AG09309 (cell line): ENCODE measurements at regions not wholly inside any gene's neighbourhood (a gene's known extent, or its start where the extent isn't known, plus 50 kb on each side); places are given as distances from the start of the nearest gene placed in this dataset.
"Not testable (repeated sequence)": the region's sequence is repeated elsewhere in the genome, so short reads cannot be mapped to it uniquely, and the experiment has no call there.

ENCODE experiments used
- DNase-seq: peaks from one replicate; pipeline ENCODE4 v3.0.0-alpha.2; 2010; ENCODE audit warnings: low read depth
- H3K4me3 ChIP-seq: 2 replicates; pipeline ENCODE4 v1.5.1; 2011; ENCODE audit warnings: mild to moderate bottlenecking, low read depth, low read length, moderate library complexity; ENCODE audit not compliant: control insufficient read depth
- CTCF ChIP-seq: IDR thresholded peaks from 2 replicates; pipeline ENCODE4 v1.5.1; 2011; ENCODE audit warnings: mild to moderate bottlenecking, low read depth, low read length, inconsistent platforms; ENCODE audit not compliant: insufficient read depth, control insufficient read depth; ENCODE audit errors: missing control alignments

- no peak for TF ChIP-seq CTCF
- DNase-seq: no peak
- H3K4me3 ChIP-seq: no peak overlapping the region
These were observed 238.6 kb downstream of the MEX3B start for GRCh38 chr15:81807186-81807585.

GRCh38 chr15:81795899-81796298 is 249.9 kb downstream of the MEX3B start:
- no peak for TF ChIP-seq CTCF
- no peak for DNase-seq
- H3K4me3 ChIP-seq: no peak overlapping the region

GRCh38 chr15:81792646-81793045 is 253.2 kb downstream of the MEX3B start:
- no peak for DNase-seq

GRCh38 chr15:81791322-81791721 is 254.5 kb downstream of the MEX3B start:
- not testable (repeated sequence) for DNase-seq, H3K4me3 ChIP-seq

More at GRCh38 chr15:81792646-81793045, 253.2 kb downstream of the MEX3B start:
- no peak overlapping the region for H3K4me3 ChIP-seq
- no peak for TF ChIP-seq CTCF

GRCh38 chr15:81789403-81789802 is 256.4 kb downstream of the MEX3B start:
- DNase-seq: no peak
- no peak overlapping the region for H3K4me3 ChIP-seq
- TF ChIP-seq CTCF: no peak

- TF ChIP-seq CTCF: no peak
- no peak for DNase-seq
- H3K4me3 ChIP-seq: no peak overlapping the region
These were observed 259.0 kb downstream of the MEX3B start for GRCh38 chr15:81786776-81787175.

- no peak for DNase-seq
- no peak for TF ChIP-seq CTCF
- H3K4me3 ChIP-seq: no peak overlapping the region
These were observed 260.1 kb downstream of the MEX3B start for GRCh38 chr15:81785679-81786078.
